ENCODE measurements at regions not wholly inside any gene's neighbourhood (a gene's known extent, or its start where the extent isn't known, plus 50 kb on each side); places are given as distances from the start of the nearest gene placed in this dataset.
A peak's percentile ranks its signal among the peaks of the same experiment; 100 is the strongest.

- Mint-ChIP-seq H3K4me1 (no peaks in the 10 kb centered on the region), H3K9me3 (peaks cover 16 to 30% (median 22%) of the 10 kb centered on the region in 7 donors), H3K36me3 (peaks cover 7 to 13% of the 10 kb centered on the region in 2 donors), H3K27ac (peak overlapping the region in 1 of 6 donors; percentile 64), H3K27me3 (peaks cover 16 to 29% (median 16%) of the 10 kb centered on the region in 3 donors), H3K4me3 (no peak overlapping the region)
- DNase-seq: no peak
- no peak for ATAC-seq (ENCODE audit: low read depth in 2 of 2)
Observed at GRCh38 chr9:96040591-96041461, 165.3 kb downstream of the ERCC6L2 start.

- Mint-ChIP-seq H3K4me1 (no peaks in the 10 kb centered on the region), H3K4me3 (no peak overlapping the region), H3K9me3 (peaks cover 23 to 45% (median 27%) of the 10 kb centered on the region in 7 donors), H3K36me3 (peaks cover 12 to 22% of the 10 kb centered on the region in 2 donors), H3K27me3 (peaks cover 10 to 17% (median 11%) of the 10 kb centered on the region in 3 donors), H3K27ac (no peak overlapping the region)
- ATAC-seq (ENCODE audit: low read depth in 2 of 2) (no peak), DNase-seq (no peak)
Observed at GRCh38 chr9:96038914-96039313, 163.4 kb downstream of the ERCC6L2 start.

- Mint-ChIP-seq H3K27ac (peak overlapping the region in 1 of 6 donors; percentile 5), H3K4me3 (no peak overlapping the region), H3K4me1 (no peaks in the 10 kb centered on the region), H3K36me3 (peaks cover 12 to 22% of the 10 kb centered on the region in 2 donors), H3K9me3 (peaks cover 23 to 45% (median 27%) of the 10 kb centered on the region in 7 donors), H3K27me3 (peaks cover 10 to 17% (median 11%) of the 10 kb centered on the region in 3 donors)
- DNase-seq: no peak
- ATAC-seq (ENCODE audit: low read depth in 2 of 2): no peak
Observed at GRCh38 chr9:96038271-96038670, 162.8 kb downstream of the ERCC6L2 start.

GRCh38 chr9:96034553-96035122 lies 159.1 kb downstream of the ERCC6L2 start:
- ATAC-seq (ENCODE audit: low read depth in 2 of 2): no peak
- no peak overlapping the region for H3K4me3 Mint-ChIP-seq
- no peaks in the 10 kb centered on the region for H3K4me1 Mint-ChIP-seq
- peaks cover 23 to 49% (median 27%) of the 10 kb centered on the region in 7 donors for H3K9me3 Mint-ChIP-seq
- DNase-seq: no peak
- peaks cover 17 to 22% of the 10 kb centered on the region in 2 donors for H3K36me3 Mint-ChIP-seq
- H3K27me3 Mint-ChIP-seq: peaks cover 17 to 29% (median 18%) of the 10 kb centered on the region in 3 donors
- no peak overlapping the region for H3K27ac Mint-ChIP-seq

GRCh38 chr9:96033896-96034295 lies 158.4 kb downstream of the ERCC6L2 start:
- Mint-ChIP-seq H3K36me3 (peaks cover 17 to 22% of the 10 kb centered on the region in 2 donors), H3K27me3 (peaks cover 23 to 34% (median 25%) of the 10 kb centered on the region in 3 donors), H3K27ac (no peak overlapping the region), H3K4me1 (no peaks in the 10 kb centered on the region), H3K9me3 (peaks cover 19 to 43% (median 24%) of the 10 kb centered on the region in 7 donors), H3K4me3 (peak overlapping the region in 1 of 8 donors; percentile 3)
- ATAC-seq (ENCODE audit: low read depth in 2 of 2): no peak
- DNase-seq: no peak

- no peak overlapping the region for H3K4me3 Mint-ChIP-seq
- H3K27ac Mint-ChIP-seq: no peak overlapping the region
- H3K4me1 Mint-ChIP-seq: peaks cover 8 to 9% (median 8%) of the 10 kb centered on the region in 3 donors
- peaks cover 8 to 26% (median 16%) of the 10 kb centered on the region in 7 donors for H3K9me3 Mint-ChIP-seq
- DNase-seq (no peak), ATAC-seq (ENCODE audit: low read depth in 2 of 2) (no peak)
- H3K36me3 Mint-ChIP-seq: peaks cover 10 to 21% of the 10 kb centered on the region in 2 donors
- H3K27me3 Mint-ChIP-seq: peaks cover 30 to 42% (median 34%) of the 10 kb centered on the region in 3 donors
Observed at GRCh38 chr9:96031916-96032534, 156.5 kb downstream of the ERCC6L2 start.

- DNase-seq (no peak), ATAC-seq (ENCODE audit: low read depth in 2 of 2) (no peak)
- peaks cover 36 to 48% (median 40%) of the 10 kb centered on the region in 3 donors for H3K27me3 Mint-ChIP-seq
- no peak overlapping the region for H3K4me3 Mint-ChIP-seq
- peaks cover 12 to 15% (median 14%) of the 10 kb centered on the region in 3 donors for H3K4me1 Mint-ChIP-seq
- H3K27ac Mint-ChIP-seq: no peak overlapping the region
- H3K36me3 Mint-ChIP-seq: peaks cover 10 to 27% of the 10 kb centered on the region in 2 donors
- peaks cover 7 to 25% (median 14%) of the 10 kb centered on the region in 7 donors for H3K9me3 Mint-ChIP-seq
Observed at GRCh38 chr9:96031366-96031824, 155.9 kb downstream of the ERCC6L2 start.

GRCh38 chr9:96029722-96030530 lies 154.4 kb downstream of the ERCC6L2 start:
- Mint-ChIP-seq H3K27ac (no peak overlapping the region), H3K4me3 (no peak overlapping the region), H3K4me1 (peaks cover 12 to 21% (median 18%) of the 10 kb centered on the region in 3 donors), H3K9me3 (peaks cover under 1 to 10% (median 6%) of the 10 kb centered on the region in 7 donors), H3K36me3 (peaks cover 4 to 29% of the 10 kb centered on the region in 2 donors), H3K27me3 (peaks cover 47 to 63% (median 55%) of the 10 kb centered on the region in 3 donors)
- DNase-seq (no peak), ATAC-seq (ENCODE audit: low read depth in 2 of 2) (no peak)

- Mint-ChIP-seq H3K27ac (peak overlapping the region in 2 of 6 donors; percentile 49 to 56), H3K4me1 (peaks cover 20 to 26% (median 21%) of the 10 kb centered on the region in 3 donors), H3K9me3 (peaks cover 0 to 6% (median 3%) of the 10 kb centered on the region in 7 donors), H3K36me3 (peaks cover 4 to 29% of the 10 kb centered on the region in 2 donors), H3K4me3 (peak overlapping the region in 5 of 8 donors; percentile 22 to 36 (median 29)), H3K27me3 (peaks cover 69 to 87% (median 79%) of the 10 kb centered on the region in 3 donors)
- no peak for DNase-seq
- ATAC-seq (ENCODE audit: low read depth in 2 of 2): no peak
Observed at GRCh38 chr9:96027251-96028131, 152.0 kb downstream of the ERCC6L2 start.

GRCh38 chr9:96026655-96027213 lies 151.2 kb downstream of the ERCC6L2 start:
- H3K36me3 Mint-ChIP-seq: peaks cover 4 to 29% of the 10 kb centered on the region in 2 donors
- DNase-seq: no peak
- peaks cover 74 to 89% (median 80%) of the 10 kb centered on the region in 3 donors for H3K27me3 Mint-ChIP-seq
- peaks cover 0 to 6% (median 3%) of the 10 kb centered on the region in 7 donors for H3K9me3 Mint-ChIP-seq
- H3K4me3 Mint-ChIP-seq: peak overlapping the region in 1 of 8 donors; percentile 29
- H3K4me1 Mint-ChIP-seq: peaks cover 25 to 33% (median 26%) of the 10 kb centered on the region in 3 donors
- no peak for ATAC-seq (ENCODE audit: low read depth in 2 of 2)
- H3K27ac Mint-ChIP-seq: no peak overlapping the region

GRCh38 chr9:96025995-96026602 lies 150.6 kb downstream of the ERCC6L2 start:
- peaks cover 27 to 36% (median 29%) of the 10 kb centered on the region in 3 donors for H3K4me1 Mint-ChIP-seq
- DNase-seq: no peak
- no peak overlapping the region for H3K27ac Mint-ChIP-seq
- no peak for ATAC-seq (ENCODE audit: low read depth in 2 of 2)
- H3K27me3 Mint-ChIP-seq: peaks cover 71 to 89% (median 80%) of the 10 kb centered on the region in 3 donors
- H3K4me3 Mint-ChIP-seq: peak overlapping the region in 1 of 8 donors; percentile 59
- H3K9me3 Mint-ChIP-seq: peaks cover 0 to 6% (median 3%) of the 10 kb centered on the region in 7 donors
- peaks cover 4 to 29% of the 10 kb centered on the region in 2 donors for H3K36me3 Mint-ChIP-seq
